ENCODE measurements at regions not wholly inside any gene's neighbourhood (a gene's known extent, or its start where the extent isn't known, plus 50 kb on each side); places are given as distances from the start of the nearest gene placed in this dataset.
"Not testable (repeated sequence)": the region's sequence is repeated elsewhere in the genome, so short reads cannot be mapped to it uniquely, and the experiment has no call there.

- not testable (repeated sequence) for TF ChIP-seq CTCF (conservative IDR thresholded peaks at IDR 0.05; ENCODE audit: low read depth, low read length); EZH2 (IDR thresholded peaks at IDR 0.05; ENCODE audit: borderline replicate concordance, low read depth, low read length, poor library complexity, severe bottlenecking)
Observed at GRCh38 chr17:21593452-21594105, 98.7 kb upstream of the KCNJ18 start.
